ENCODE measurements at regions not wholly inside any gene's neighbourhood (a gene's known extent, or its start where the extent isn't known, plus 50 kb on each side); places are given as distances from the start of the nearest gene placed in this dataset.
"Not testable (repeated sequence)": the region's sequence is repeated elsewhere in the genome, so short reads cannot be mapped to it uniquely, and the experiment has no call there.

GRCh38 chr10:108582888-108583287 lies 1340.4 kb downstream of the XPNPEP1 start:
- no peak for DNase-seq

GRCh38 chr10:108582387-108582786 lies 1340.9 kb downstream of the XPNPEP1 start:
- DNase-seq: peak; percentile 54

GRCh38 chr10:108578258-108578657 lies 1345.1 kb downstream of the XPNPEP1 start:
- no peak for DNase-seq

- DNase-seq: no peak
Measured at GRCh38 chr10:108574233-108574632, 1349.1 kb downstream of the XPNPEP1 start.

- DNase-seq: no peak
Measured at GRCh38 chr10:108568824-108569223, 1354.5 kb downstream of the XPNPEP1 start.

GRCh38 chr10:108567899-108568752 lies 1355.2 kb downstream of the XPNPEP1 start:
- no peak for DNase-seq

- DNase-seq: no peak
Measured at GRCh38 chr10:108566316-108567107, 1356.8 kb downstream of the XPNPEP1 start.

- no peak for DNase-seq
Measured at GRCh38 chr10:108562105-108562504, 1361.2 kb downstream of the XPNPEP1 start.

GRCh38 chr10:108561649-108562048 lies 1361.7 kb downstream of the XPNPEP1 start:
- peak; percentile 70 for DNase-seq

GRCh38 chr10:108560488-108560887 lies 1362.8 kb downstream of the XPNPEP1 start:
- no peak for DNase-seq

- peak; percentile 48 for DNase-seq
Measured at GRCh38 chr10:108556186-108556585, 1367.1 kb downstream of the XPNPEP1 start.

- DNase-seq: no peak
Measured at GRCh38 chr10:108545921-108546320, 1377.4 kb downstream of the XPNPEP1 start.

GRCh38 chr10:108544500-108545120 lies 1378.7 kb downstream of the XPNPEP1 start:
- peak; percentile 54 for DNase-seq

- DNase-seq: not testable (repeated sequence)
Measured at GRCh38 chr10:108533551-108533950, 1369.0 kb upstream of the SORCS1 start.

- DNase-seq: no peak
Measured at GRCh38 chr10:108523016-108523800, 1358.7 kb upstream of the SORCS1 start.

GRCh38 chr10:108521827-108522492 lies 1357.5 kb upstream of the SORCS1 start:
- DNase-seq: peak; percentile 0

GRCh38 chr10:108515821-108516220 lies 1351.3 kb upstream of the SORCS1 start:
- DNase-seq: peak; percentile 16

- no peak for DNase-seq
Measured at GRCh38 chr10:108500396-108500795, 1335.9 kb upstream of the SORCS1 start.

GRCh38 chr10:108496106-108496505 lies 1331.6 kb upstream of the SORCS1 start:
- peak; percentile 64 for DNase-seq

- peak; percentile 17 for DNase-seq
Measured at GRCh38 chr10:108490944-108491343, 1326.4 kb upstream of the SORCS1 start.

GRCh38 chr10:108471420-108471819 lies 1306.9 kb upstream of the SORCS1 start:
- DNase-seq: no peak

- DNase-seq: no peak
Measured at GRCh38 chr10:108469940-108470339, 1305.4 kb upstream of the SORCS1 start.
